GM12874 (cell line): ENCODE measurements at regions not wholly inside any gene's neighbourhood (a gene's known extent, or its start where the extent isn't known, plus 50 kb on each side); places are given as distances from the start of the nearest gene placed in this dataset.

Source experiments
- CTCF ChIP-seq: IDR thresholded peaks from 2 replicates; pipeline ENCODE4 v1.5.1; 2011; ENCODE audit warnings: low read depth, mild to moderate bottlenecking, control low read depth, low read length, moderate library complexity; ENCODE audit not compliant: insufficient read depth

- TF ChIP-seq CTCF: no peak
Observed at GRCh38 chr4:34486461-34487363, 1757.6 kb downstream of the ARAP2 start.

GRCh38 chr4:34492414-34492813 is 1751.9 kb downstream of the ARAP2 start:
- no peak for TF ChIP-seq CTCF

GRCh38 chr4:34502086-34502485 is 1742.2 kb downstream of the ARAP2 start:
- TF ChIP-seq CTCF: no peak

GRCh38 chr4:34512616-34513015 is 1731.7 kb downstream of the ARAP2 start:
- TF ChIP-seq CTCF: no peak

GRCh38 chr4:34516524-34516923 is 1727.8 kb downstream of the ARAP2 start:
- TF ChIP-seq CTCF: no peak

GRCh38 chr4:34534916-34535315 is 1709.4 kb downstream of the ARAP2 start:
- TF ChIP-seq CTCF: no peak

- no peak for TF ChIP-seq CTCF
Observed at GRCh38 chr4:34566091-34566490, 1678.2 kb downstream of the ARAP2 start.
